Fibroblast of villous mesenchyme (primary cell): ENCODE measurements at regions not wholly inside any gene's neighbourhood (a gene's known extent, or its start where the extent isn't known, plus 50 kb on each side); places are given as distances from the start of the nearest gene placed in this dataset.

ENCODE experiments used
- DNase-seq: peaks from one replicate; pipeline ENCODE4 v3.0.0-alpha.2; 2010; ENCODE audit warnings: low read depth
- H3K4me3 ChIP-seq: 2 replicates; pipeline ENCODE4 v1.5.1; 2011; ENCODE audit warnings: low read depth, mild to moderate bottlenecking, low read length
- TF ChIP-seq, protein P1 (sequence below): IDR thresholded peaks from 2 replicates; pipeline ENCODE4 v1.5.1; 2012; ENCODE audit warnings: low read depth, mild to moderate bottlenecking, low read length; ENCODE audit not compliant: insufficient read depth

DNA sequence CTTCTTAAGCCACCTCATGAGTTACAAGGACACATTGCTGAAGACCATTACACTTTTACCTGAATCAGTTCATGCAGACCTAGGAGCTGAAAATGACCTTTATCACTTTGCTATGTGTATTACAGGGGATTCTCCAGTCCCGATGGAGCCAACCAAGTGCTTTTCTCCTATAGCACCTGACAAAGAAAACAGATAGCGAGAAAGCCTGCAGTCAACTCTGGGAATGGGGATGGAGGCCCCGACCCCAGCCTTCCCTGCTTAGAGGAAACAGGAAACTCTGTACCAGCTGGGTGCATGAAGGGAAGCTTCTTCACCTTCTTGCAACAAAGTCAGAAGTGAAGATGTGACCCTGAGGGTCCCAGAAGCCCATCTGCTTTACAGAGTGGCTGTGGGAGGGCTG, 168.3 kb upstream of the SEMA6D start:
- DNase-seq, result no peak

DNA sequence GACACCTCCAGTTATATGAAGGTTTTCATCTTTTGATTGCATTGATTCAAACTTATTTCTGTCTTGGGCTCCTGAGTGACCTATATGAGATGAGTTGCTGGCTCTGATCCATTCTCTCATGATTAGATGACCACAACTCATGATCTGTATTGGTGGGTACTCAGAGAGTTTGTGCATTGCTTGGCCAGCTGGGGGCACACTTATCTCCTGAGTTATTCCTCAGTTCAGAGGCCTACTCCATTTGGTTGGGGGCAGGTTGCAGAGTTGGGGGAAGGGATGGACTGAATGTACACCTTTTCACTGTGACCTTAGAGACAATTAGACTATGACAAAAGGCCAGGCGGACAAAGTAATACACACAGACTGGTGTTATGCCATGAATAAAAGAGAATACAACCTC, 166.2 kb upstream of the SEMA6D start:
- DNase-seq, result no peak
- no peak overlapping the region for H3K4me3 ChIP-seq
- TF ChIP-seq, protein P1, sequence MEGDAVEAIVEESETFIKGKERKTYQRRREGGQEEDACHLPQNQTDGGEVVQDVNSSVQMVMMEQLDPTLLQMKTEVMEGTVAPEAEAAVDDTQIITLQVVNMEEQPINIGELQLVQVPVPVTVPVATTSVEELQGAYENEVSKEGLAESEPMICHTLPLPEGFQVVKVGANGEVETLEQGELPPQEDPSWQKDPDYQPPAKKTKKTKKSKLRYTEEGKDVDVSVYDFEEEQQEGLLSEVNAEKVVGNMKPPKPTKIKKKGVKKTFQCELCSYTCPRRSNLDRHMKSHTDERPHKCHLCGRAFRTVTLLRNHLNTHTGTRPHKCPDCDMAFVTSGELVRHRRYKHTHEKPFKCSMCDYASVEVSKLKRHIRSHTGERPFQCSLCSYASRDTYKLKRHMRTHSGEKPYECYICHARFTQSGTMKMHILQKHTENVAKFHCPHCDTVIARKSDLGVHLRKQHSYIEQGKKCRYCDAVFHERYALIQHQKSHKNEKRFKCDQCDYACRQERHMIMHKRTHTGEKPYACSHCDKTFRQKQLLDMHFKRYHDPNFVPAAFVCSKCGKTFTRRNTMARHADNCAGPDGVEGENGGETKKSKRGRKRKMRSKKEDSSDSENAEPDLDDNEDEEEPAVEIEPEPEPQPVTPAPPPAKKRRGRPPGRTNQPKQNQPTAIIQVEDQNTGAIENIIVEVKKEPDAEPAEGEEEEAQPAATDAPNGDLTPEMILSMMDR, result peak; percentile 14

More for the DNA sequence above, 168.3 kb upstream of the SEMA6D start:
- TF ChIP-seq, protein P1, result no peak
- H3K4me3 ChIP-seq, result no peak overlapping the region

DNA sequence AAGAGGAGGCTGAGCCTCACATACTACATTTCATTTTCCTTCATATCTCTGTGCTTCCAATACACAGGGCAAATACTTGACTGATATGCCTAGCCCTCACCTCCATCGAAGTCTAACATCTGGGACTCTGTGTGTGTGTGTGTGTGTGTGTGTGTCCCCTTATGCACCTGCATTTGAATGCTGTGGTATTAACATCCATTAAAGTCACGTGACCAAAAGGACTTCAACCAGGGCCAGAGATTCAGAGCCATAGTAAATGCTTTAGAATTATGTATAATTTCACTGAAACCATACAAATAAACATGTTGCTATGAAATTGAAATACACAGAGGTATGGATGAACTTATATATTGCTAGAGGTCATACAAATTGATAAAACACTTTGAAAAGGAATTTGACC, 165.8 kb upstream of the SEMA6D start:
- no peak for DNase-seq
- no peak overlapping the region for H3K4me3 ChIP-seq
- TF ChIP-seq, protein P1, result no peak

DNA sequence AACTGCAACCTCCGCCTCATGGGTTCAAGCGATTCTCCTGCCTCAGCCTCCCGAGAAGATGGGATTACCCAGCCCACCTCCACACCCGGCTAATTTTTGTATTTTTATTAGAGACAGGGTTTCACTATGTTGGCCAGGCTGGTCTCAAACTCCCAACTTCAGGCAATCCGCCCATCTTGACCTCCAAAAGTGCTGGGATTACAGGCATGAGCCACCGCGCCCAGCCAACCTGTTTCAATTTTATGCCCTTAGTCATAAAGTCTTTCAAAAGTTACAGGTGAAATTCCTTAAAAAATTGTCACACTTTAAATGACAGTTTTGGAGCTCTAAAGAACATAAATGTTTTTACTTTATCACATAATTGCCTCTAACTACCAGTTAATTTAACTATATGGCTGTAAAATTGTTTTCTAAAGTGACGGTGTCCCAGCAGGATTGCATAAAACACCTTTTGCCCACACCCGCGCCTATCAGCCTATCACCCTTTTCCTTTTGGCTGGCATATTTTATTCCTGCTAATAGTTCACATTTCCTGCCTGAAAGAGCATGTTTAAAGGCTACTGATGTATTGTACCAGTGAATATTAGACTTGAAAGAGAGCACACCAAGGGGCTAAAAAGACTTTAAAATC, 164.2 kb upstream of the SEMA6D start:
- DNase-seq, result no peak
- H3K4me3 ChIP-seq, result no peak overlapping the region
- TF ChIP-seq, protein P1, result no peak

DNA sequence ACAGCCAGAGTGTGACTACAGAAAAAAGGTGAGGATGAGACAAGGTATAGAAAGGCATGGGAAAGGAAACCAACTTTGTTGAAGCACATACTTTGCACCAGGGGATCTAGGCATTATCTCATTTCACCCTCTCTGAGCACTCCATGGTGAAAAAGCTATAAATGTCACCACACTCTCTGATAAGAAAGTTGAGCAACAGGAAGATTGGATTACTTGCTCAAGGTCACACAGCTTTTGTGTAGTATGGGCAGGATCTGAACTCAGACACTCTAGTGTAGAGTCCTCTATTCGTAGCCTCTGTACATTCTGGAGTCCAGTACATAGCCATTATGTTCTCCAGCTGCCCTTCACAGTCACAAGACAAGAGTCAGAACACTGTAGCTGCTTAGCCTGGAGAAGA, 163.4 kb upstream of the SEMA6D start:
- no peak overlapping the region for H3K4me3 ChIP-seq
- peak; percentile 3 for DNase-seq
- TF ChIP-seq, protein P1, result no peak

DNA sequence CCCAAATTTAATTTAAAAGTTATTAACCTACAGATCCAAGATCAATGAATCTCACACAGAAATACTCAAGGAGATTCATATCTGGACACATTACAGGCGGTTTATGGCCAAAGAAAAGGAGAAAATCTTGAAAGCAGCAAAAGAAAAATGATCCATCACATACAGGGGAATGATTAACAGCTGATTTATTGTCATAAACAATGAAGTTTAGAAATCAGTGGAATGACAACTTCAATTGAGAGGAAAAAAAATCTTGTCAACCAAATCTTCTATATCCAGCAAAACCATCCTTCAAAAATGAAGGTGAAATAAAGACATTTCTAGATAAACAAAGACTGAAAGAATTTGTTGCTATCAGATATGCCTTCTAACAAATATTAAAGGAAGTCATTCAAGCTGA, 156.2 kb upstream of the SEMA6D start:
- TF ChIP-seq, protein P1, result no peak
- no peak for DNase-seq
- H3K4me3 ChIP-seq, result no peak overlapping the region

DNA sequence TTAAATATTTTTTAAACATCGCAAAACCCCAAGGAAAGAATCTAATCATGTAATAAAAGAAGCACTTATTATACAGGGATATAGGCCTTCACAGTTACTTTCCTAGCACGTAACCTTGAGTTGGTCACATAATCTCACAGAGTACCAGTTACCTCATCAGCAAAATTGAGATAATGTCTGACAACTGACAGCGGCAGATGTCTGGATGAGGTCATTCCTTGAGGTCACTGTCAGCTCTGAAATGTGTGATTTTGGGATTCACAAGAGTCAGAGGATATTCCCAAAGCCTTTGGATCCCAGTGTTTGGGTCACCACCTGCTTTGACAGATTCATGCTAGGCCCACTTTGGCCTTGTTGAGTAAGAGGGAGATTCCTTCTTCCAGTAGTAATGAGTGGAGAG, 151.4 kb upstream of the SEMA6D start:
- no peak overlapping the region for H3K4me3 ChIP-seq
- DNase-seq, result no peak
- TF ChIP-seq, protein P1, result no peak
